Neutrophil (primary cell): ENCODE measurements at regions not wholly inside any gene's neighbourhood (a gene's known extent, or its start where the extent isn't known, plus 50 kb on each side); places are given as distances from the start of the nearest gene placed in this dataset.

ENCODE experiments used
- H3K27ac ChIP-seq: fragments of 200-600 bp; sonication (generic); 2 replicates; pipeline ENCODE4 v1.5.1; 2016; ENCODE audit warnings: mild to moderate bottlenecking, moderate library complexity
- H3K27me3 ChIP-seq: fragments of 200-600 bp; sonication (generic); 2 replicates; pipeline ENCODE4 v1.6.0; 2016; ENCODE audit warnings: mild to moderate bottlenecking
- H3K36me3 ChIP-seq: fragments of 200-600 bp; sonication (generic); 2 replicates; pipeline ENCODE4 v1.5.1; 2017
- H3K4me1 ChIP-seq, 2 experiments: fragments of 200-600 bp in 1 of 2; sonication (generic) in 1 of 2; 1 replicate in 1 of 2; 2 replicates in 1 of 2; pipeline versions ENCODE4 v1.5.1 to v1.6.1; 2013 to 2016; ENCODE audit warnings: low read depth in 1 of 2, low read length in 1 of 2, mild to moderate bottlenecking in 1 of 2, moderate library complexity in 1 of 2; ENCODE audit not compliant: control insufficient read depth in 1 of 2, insufficient read depth in 1 of 2
- H3K4me3 ChIP-seq, 2 experiments: fragments of 200-600 bp in 1 of 2; sonication (generic) in 1 of 2; 1 replicate in 1 of 2; 2 replicates in 1 of 2; pipeline ENCODE4 v1.5.1; 2013 to 2016; ENCODE audit warnings: low read depth in 1 of 2, low read length in 1 of 2, mild to moderate bottlenecking in 1 of 2, moderate library complexity in 1 of 2
- H3K9me3 ChIP-seq: fragments of 200-600 bp; sonication (generic); 2 replicates; pipeline ENCODE4 v1.5.1; 2016
- CTCF ChIP-seq: fragments of 200-600 bp; sonication (generic); IDR thresholded peaks from 2 replicates; pipeline ENCODE4 v1.5.1; 2016; ENCODE audit warnings: antibody characterized with exemption

GRCh38 chr12:69117566-69118266 lies 121.7 kb upstream of the CPSF6 start:
- no peaks in the 10 kb centered on the region for H3K4me1 ChIP-seq
- H3K4me3 ChIP-seq, result no peak overlapping the region
- no peaks in the 10 kb centered on the region for H3K36me3 ChIP-seq
- TF ChIP-seq CTCF, result no peak
- H3K9me3 ChIP-seq, result no peaks in the 10 kb centered on the region
- no peaks in the 10 kb centered on the region for H3K27me3 ChIP-seq
- no peak overlapping the region for H3K27ac ChIP-seq

GRCh38 chr12:69118516-69118915 lies 120.9 kb upstream of the CPSF6 start:
- H3K4me3 ChIP-seq, result no peak overlapping the region
- no peak for TF ChIP-seq CTCF
- H3K9me3 ChIP-seq, result no peaks in the 10 kb centered on the region
- H3K27me3 ChIP-seq, result no peaks in the 10 kb centered on the region
- H3K27ac ChIP-seq, result no peak overlapping the region
- H3K36me3 ChIP-seq, result no peaks in the 10 kb centered on the region
- no peaks in the 10 kb centered on the region for H3K4me1 ChIP-seq

DNA sequence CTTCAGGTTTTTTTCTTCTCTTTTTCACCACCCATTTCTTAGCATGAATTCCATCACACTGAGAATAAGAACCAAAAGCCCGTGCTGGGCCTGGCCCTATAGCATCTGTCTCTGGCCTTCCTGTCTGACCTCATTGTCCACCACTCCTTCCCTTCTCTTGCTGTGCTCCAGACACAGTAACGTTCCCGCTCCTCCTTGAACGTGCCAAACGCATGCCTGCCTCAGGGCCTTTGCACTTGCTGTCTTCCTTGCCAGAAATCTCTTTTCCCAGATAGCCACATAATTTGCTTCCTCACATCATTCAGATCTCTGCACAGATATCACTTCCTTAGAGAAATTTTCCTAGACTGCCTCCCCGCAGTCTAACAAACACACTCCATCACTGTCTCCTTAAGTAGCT lies 119.6 kb upstream of the CPSF6 start:
- Histone ChIP-seq H3K4me3 (no peak overlapping the region), H3K9me3 (no peaks in the 10 kb centered on the region), H3K4me1 (no peaks in the 10 kb centered on the region), H3K36me3 (no peaks in the 10 kb centered on the region), H3K27me3 (no peaks in the 10 kb centered on the region), H3K27ac (no peak overlapping the region)
- TF ChIP-seq CTCF, result no peak

GRCh38 chr12:69120354-69120753 lies 119.0 kb upstream of the CPSF6 start:
- no peaks in the 10 kb centered on the region for H3K9me3 ChIP-seq

GRCh38 chr12:69123311-69123710 lies 116.1 kb upstream of the CPSF6 start:
- H3K27me3 ChIP-seq, result no peaks in the 10 kb centered on the region
- TF ChIP-seq CTCF, result no peak
- H3K4me3 ChIP-seq, result no peak overlapping the region
- no peaks in the 10 kb centered on the region for H3K4me1 ChIP-seq
- H3K27ac ChIP-seq, result no peak overlapping the region
- no peaks in the 10 kb centered on the region for H3K9me3 ChIP-seq
- no peaks in the 10 kb centered on the region for H3K36me3 ChIP-seq

More at GRCh38 chr12:69120354-69120753, 119.0 kb upstream of the CPSF6 start:
- Histone ChIP-seq H3K27ac (no peak overlapping the region), H3K36me3 (no peaks in the 10 kb centered on the region), H3K27me3 (no peaks in the 10 kb centered on the region), H3K4me1 (no peaks in the 10 kb centered on the region), H3K4me3 (no peak overlapping the region)
- TF ChIP-seq CTCF, result no peak
